ENCODE measurements at regions not wholly inside any gene's neighbourhood (a gene's known extent, or its start where the extent isn't known, plus 50 kb on each side); places are given as distances from the start of the nearest gene placed in this dataset.
"Not testable (repeated sequence)": the region's sequence is repeated elsewhere in the genome, so short reads cannot be mapped to it uniquely, and the experiment has no call there.

DNA sequence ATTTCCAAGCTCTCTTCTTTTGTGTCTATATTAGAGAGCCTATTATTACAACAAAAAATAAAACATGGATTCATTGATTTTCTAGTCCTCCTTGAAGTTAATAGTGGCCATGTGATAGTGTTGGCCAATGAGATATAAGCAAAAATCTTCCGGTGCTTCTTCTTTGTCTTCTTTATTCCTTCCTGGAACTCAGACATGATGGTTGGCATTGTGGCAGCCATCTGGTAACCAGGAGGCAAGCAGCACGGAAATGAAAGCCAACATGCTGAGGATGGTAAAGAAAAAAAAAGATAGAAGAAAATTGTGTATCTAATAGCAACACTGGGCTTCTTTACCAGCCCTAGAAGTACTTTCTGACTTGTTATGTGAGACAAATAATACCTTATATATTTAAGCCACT, 50.8 kb upstream of the SEL1L start:
- no peak for DNase-seq

DNA sequence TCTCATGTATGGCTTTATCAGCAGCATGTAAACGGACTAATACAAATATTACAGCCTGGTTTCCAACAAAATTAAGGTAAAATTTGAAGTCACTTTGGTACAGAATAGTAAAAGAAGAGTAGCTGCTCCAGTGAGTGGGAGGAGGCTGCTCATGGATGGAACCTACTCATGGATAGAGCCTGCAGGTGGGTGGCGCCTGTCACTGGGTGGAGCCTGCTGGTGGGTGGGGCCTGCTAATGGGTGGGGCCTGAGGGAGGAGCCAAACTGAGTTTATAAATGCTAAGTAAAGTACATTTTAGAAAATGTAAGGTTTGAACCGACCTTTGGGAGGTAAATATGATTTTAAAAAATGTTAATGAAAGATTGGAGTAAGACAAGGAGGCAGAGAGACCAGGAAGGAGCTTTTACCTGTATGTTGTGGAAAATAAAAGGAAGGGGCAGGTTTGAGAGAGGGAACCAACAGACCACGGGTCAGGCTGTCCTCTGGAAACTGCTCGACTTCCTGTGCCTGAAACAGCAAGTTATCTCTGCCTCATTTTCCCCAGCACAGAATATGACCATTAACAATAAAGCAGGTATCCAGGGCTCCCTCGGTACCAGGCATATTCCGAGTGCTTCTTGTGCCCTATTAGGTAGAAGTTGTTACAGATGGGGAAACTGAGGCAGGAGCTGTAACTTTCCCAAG, 55.9 kb upstream of the SEL1L start:
- no peak for DNase-seq

DNA sequence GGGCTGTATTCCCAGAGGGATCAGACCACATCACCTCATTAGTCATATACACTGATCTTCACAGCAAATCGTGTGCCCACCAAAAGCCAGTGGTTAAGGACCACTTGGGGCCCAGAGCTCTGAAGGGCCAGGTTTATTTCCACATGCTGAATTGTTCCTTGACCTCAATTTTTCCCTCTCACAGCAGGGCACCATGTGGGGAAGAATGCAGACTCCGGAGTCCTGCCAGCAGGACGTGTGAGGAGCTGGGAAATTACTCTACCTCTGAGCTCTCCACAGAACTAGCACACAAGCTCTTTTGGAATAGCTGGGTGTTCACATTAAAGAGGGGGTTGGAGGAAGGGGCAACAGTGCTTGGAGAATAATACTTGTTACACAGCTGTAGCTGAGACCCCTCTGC, 57.6 kb upstream of the SEL1L start:
- DNase-seq = no peak

DNA sequence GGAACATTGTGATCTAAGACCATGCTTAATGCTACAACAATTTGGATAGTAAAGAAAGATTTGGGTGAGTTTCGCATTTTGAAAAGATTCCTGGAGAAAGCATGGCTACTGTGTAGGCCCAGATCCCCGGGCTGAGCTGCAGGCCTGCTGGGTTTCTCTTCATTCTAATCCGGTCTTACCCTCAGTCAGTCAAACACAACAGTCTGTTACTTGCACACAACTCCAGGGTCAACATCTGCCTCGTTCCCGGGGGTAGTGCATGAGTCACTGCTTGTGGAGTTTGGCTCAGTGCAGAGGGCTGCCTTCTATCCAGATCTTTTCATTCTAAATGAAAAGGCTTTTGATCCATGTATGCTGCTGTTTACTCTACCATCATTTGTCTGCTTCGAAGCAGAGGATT, 60.4 kb upstream of the SEL1L start:
- no peak for DNase-seq

DNA sequence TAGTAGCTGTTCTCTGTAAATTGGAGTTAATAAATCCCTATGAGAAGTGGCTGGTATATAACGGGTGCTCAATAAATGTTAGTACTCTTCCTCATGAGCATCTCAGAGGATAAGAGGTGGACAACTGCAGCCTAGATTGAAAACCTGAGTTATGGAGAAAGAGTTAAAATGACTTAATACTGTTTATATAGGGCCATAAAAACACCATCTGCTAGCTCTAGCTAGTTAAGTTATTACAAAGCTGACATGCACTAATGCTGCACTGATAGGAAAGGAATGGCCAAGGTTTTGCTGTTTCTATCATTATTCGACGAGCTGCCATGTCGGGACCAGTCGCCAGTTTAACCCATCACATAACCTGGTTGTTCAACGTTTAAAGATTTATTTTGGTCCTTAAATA, 72.0 kb upstream of the SEL1L start:
- DNase-seq = no peak

DNA sequence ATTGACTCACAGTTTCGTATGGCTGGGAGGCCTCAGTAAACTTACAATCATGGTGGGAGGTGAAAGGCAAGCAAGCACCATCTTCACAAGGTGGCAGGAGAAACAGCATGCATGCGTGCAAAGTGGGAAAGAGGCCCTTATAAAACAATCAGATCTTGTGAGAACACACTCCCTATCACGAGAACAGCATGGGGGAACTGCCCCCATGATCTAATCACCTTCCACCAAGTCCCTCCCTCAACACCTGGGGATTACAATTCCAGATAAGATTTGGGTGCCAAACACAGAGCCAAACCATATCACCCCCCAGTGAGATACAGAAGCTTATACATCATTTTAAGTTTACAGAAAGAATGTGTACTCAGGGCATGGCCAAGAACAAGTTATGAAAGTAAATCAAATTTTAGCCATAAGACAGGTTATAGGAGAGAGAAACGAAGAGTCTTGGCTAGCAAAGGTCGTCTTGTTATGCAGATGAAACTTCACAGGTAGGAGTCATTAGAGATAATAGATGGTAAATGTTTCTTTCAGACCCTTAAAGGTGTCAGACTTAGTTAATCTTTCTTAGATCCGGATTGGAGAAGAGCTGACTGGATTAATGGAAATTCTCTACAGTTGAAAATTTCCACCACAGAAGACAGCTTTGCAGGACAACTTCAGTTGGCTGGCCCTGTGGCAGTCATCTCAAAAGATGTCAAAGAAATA, 79.8 kb upstream of the SEL1L start:
- DNase-seq = no peak

DNA sequence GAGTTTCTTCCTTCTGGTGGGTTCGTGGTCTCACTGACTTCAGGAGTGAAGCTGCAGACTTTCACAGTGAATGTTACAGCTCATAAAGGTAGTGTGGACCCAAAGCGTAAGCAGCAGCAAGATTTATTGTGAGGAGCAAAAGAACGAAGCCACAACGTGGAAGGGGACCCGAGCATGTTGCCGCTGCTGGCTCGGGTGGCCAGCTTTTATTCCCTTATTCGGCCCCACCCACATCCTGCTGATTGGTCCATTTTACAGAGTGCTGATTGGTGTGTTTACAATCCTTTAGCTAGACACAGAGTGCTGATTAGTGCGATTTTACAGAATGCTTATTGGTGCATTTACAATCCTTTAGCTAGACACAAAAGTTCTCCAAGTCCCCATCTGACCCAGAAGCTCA, 80.6 kb upstream of the SEL1L start:
- DNase-seq = not testable (repeated sequence)

DNA sequence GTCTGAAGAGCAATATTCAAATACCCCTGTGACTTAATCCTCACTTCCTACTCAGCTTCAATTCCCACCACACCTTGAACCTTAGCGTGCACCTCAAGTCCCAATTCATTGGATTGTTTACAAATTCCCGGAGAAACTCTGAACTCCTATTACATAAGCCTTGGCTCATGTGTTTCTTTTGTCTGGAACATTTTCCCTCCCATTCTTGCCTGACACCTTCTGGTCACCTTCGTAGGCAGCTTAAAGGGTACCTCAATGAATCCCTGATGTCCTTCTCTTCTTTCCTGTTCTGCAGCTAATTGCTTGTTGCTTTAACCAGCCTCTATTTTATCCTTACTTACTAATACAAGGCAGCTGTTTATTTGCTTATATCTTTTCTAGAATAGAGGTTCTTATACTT, 85.0 kb upstream of the SEL1L start:
- no peak for DNase-seq

DNA sequence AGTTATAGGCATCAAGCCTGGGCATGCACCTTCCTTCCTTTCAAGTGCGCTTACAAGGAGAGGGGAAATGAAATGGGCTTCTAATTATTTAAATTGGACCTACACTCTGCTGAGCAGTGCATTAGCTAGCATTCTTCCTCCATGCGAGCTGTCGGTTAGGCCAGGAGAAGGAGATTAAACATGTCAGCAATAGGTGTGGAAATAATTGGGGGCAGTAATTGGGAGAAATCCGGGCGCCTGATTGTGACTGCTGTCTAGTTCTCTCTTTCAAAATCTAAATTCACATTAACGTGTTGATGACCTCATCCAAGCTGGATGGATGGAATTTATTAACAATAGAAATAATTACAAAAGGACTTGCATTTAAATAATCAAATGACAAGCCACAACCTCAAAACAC, 86.2 kb upstream of the SEL1L start:
- DNase-seq = no peak

DNA sequence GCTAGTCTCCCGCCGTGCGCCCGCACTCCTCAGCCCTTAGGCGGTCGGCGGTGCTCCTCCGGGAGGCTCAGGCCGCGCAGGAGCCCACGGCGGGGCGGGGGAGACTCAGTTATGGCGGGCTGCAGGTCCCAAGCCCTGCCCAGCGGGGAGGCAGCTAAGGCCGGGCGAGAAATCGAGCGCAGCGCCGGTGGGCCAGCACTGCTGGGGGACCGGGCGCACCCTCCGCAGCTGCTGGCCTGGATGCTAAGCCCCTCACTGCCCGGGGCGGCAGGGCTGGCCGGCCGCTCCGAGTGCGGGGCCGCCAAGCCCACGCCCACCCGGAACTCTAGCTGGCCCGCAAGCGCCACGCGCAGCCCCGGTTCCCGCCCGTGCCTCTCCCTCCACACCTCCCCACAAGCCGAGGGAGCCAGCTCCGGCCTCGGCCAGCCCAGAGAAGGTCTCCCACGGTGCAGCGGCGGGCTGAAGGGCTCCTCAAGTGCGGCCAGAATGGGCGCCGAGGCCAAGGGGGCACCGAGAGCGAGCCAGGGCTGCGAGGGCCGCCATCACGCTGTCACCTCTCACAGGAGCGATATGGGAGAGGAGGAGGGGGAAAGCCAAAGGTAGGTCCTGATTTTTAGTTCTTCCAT, 90.2 kb upstream of the SEL1L start:
- not testable (repeated sequence) for DNase-seq

DNA sequence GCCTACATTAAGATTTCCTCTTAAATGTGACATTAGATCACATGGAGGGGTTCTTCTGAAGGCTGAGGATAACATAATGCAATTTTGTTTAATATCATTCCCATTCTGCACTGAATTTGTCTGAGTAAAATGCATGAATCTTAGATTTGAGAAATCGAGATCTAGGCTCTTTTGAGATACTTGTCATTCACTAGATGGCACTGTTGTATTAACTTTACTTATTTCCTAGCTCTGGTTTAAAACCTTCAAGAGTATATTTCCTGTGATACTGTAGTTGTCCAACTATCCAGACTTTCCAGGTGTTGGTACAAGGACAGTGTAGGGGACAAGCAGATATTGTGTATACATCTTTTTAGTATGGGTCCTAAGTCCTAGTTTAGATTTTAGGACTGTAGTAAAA, 91.7 kb upstream of the SEL1L start:
- peak; percentile 9 for DNase-seq

DNA sequence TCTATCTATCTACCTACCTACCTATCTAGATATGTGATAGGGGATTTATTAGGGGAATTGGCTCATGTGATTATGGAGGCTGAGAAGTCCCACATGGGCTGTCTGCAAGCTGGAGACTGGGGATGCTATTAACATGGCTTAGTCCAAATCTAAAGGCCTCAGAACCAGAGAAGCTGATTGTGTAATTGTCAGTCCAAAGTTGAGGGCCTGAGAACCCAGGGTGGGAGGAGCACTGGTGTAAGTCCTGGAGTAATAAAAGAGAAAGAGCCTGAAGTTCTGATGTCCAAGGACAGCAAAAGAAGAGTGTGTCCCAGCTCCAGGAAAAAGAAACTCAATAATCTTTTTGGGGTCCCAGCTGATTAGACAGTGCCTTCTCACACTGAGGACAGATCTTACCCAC, 98.5 kb upstream of the SEL1L start:
- DNase-seq = no peak

DNA sequence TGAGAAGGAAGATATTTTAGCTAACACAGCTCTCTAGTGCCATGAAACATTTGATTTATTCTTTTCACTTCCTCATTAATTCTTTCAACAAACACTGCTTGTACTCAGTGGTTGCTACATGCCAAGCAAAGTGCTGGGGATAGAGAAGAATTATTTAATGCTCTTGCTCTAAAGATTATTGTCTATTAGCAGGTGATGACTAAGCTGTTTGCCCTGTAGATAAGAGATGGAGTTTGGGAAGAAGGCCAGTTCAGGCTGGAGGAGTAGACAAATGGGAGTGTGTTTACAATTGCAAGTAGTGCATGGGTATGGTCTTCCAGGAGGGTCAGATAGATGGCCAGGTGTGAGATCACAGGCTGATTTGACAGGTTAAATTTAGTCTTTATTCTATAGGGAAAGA, 99.8 kb upstream of the SEL1L start:
- no peak for DNase-seq

DNA sequence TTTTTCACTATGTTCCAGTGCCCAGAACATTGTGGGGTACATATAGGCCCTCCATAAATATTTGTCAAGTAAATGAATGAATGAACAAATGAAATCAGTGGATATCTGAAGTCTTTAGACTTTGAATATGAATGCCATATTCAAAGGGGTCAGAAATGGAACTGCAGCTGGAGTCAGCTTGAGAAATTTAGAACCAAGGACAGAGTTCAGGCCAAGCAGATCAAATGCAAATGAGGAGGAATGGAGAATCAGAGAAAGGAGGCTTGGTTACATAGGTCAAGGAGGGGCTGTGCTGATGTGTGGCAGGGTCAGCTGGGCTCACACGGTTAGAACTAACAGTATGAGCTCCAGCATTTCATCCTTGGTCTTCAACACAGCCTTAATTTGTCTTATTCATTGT, 104.0 kb upstream of the SEL1L start:
- DNase-seq = no peak

DNA sequence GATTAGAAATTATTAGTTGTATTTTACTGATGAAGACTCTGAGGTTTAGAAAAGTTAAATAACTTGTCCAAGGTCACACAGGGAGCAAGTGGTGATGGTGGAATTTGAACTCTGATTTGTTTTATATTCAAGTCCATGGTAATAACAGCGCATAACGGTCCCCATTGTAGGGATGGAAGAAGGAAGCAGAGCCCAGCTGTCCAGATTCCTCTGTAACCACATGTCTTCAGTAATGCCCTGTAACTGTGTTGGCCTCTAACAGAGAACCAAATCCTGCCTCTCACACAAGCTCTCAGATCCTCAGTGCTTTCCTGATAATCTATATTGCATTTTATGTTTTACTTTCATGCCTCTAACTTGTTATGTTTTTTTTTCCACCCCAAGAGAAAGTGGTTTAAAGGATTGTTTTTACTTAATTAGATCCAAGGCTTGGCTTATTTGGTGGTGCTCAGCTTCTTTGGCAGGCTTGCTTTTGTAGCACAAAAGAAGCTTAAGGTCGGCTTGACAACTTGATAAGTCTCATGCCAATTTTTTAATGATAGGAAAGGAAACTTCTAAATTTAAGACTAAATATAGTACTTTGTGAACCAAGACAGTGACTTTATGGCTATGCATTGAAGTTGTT, 105.1 kb upstream of the SEL1L start:
- no peak for DNase-seq

DNA sequence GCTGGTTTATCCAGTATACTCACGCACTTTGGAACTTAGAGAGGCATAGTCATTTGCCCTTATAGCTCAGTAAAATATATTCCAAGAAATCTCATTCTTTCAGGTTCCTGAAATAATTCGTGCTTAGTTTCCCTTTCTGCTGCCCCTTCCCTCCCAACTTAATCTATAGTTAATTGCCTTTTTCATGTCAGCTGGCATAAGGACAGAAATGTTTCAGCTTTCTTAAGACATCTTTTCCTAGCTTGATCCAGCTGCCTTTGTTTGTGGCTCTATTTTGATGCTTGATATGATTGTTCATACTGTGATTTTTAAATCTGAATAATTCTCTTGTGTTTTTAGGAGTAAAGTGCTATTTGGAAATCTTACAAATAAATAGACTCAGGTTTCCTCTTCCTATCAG, 120.0 kb upstream of the SEL1L start:
- no peak for DNase-seq

DNA sequence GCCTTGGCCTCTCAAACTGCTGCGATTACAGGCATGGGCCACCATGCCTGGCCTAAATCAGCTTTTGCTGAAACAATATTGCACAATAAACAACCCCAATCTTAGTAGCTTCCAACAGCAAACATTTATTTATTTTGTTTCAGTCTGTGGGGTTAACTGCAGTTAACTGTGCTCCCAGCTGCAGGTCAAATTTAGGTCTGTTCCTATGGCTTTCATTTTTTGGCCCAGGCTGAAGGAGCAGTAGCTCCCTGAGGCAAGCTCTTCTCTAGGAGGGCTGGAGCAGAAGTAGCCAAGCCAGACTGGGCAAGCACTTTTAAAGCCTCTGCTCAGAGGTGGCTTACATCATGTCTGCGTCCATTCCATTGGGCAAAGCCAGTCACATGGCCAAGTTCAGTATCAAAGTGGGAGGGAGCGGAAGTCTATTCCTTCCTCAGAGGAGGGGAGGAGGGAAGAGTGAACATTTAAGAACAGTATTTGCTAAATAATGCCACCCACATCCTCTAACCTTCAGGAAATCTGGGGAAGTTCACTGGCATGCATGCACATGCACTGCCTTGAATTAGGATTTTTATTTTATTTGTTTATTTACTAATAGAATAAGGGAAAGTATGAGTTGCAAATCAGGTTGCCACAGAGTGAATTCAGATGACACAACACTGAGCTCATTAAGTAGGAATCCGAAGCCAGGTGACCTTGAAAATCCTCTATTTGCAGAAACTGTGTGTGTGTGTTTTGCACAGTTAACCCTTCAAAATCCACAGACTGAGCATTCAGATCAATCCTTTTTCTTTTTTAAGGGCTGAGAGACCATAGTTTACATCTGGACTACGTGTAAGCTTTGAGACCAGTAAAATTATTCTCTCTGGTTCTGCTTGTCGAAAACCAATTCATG, 122.0 kb upstream of the SEL1L start:
- no peak for DNase-seq

DNA sequence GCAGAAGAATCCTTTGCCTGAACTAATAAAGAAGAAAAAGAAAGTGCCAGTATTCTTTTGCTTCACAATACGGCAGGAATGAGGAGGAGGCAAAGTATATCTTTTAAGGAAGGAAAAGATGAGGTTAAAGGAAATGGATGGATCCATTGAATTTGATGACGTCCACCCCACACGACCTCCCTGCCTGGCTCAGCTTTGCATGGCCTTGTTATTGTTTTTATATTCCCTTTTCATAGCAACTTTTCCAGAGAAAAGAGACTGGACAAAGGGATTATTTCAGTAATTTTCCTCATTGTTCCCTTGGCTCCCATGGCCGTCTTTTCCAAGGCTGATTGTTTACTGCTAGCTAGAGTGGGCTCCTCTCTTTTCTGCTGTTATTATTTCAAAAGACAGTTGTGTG, 123.2 kb upstream of the SEL1L start:
- DNase-seq = no peak

DNA sequence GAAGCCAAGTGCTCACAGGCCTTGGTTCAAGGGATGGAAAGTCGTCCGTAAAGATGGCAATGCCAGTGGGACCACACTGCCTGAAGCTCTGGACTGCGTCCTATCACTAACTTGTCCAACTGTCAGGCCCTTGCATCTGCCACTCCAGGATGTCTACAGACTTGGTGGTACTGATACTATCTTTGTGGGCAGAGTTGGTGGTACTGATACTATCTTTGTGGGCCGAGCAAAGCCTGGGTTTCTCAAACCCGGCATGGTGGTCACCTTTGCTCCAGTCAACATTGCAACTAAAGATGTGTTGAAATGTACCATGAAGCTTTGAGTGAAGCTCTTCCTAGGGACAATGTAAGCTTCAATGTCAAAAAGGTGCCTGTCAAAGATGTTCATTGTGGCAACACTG, 128.4 kb upstream of the SEL1L start:
- no peak for DNase-seq

DNA sequence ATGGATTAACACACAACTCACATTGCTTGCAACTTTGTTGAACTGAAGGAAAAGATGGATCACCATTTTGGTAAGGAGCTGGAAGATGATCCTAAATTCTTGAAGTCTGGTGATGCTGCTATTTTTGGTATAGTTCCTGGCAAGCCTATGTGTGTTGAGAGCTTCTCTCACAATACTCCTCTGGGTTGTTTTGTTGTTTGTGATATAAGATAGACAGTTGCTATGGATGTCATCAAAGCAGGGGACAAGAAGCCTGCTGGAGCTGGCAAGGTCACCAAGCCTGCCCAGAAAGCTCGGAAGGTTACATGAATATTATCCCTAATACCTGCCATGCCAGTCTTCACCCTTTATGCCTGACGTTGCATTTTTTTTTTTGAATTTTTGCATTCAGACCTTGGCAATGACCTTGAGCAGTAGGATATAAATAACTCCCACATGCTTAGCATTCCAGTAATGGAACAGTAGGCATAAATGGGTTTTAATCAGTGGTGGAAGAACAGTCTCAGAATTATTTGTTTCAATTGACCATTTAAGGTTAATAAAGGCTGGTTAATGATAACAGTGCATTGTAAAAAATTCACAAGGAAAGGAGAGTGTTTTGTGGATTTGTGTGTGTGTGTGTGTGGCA, 129.0 kb upstream of the SEL1L start:
- no peak for DNase-seq

DNA sequence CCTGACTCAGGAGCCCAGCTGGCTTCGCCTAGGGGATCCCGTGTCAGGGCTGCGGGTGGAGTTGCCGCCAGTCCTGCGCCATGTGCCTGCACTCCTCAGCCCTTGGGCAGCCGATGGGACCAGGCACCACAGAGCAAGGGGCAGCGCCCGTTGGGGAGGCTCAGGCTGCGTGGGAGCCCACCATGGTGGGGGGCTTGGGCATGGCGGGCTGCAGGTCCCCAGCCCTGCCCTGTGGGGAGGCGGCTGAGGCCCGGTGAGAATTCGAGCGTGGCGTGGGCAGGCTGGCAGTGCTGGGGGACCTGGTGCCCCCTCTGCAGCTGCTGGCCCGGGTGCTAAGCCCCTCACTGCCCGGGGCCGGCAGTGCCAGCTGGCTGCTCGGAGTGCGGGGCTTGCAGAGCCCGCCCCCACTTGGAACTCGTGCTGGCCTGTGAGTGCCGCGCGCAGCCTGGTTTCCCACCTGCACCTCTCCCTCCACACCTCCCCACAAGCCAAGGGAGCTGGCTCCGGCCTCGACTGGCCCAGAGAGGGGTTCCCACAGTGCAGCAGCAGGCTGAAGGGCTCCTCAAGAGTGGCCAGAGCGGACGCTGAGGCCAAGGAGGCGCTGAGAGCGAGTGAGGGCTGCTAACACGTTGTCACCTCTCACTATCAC, 135.1 kb upstream of the SEL1L start:
- no peak for DNase-seq

DNA sequence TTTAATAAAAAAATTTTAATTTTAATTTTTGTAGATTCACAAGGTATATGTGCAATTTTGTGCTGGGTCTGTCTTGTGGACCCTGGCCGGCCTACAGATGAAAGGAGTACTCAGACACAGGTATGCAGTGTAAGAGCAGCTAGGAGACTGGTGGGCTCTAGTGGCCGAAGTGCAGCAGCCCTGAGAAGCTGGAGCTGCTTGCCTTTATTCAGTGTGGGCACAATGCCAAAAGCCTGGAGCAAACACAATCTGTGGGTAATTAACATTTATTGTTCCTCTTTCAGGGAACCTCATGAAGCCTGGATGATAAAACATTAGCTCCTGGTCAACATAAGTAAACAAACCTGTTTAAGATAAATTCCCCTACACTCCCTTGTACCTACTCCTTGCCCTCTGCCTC, 135.7 kb upstream of the SEL1L start:
- DNase-seq = no peak
